ENCODE measurements at regions not wholly inside any gene's neighbourhood (a gene's known extent, or its start where the extent isn't known, plus 50 kb on each side); places are given as distances from the start of the nearest gene placed in this dataset.
"Not testable (repeated sequence)": the region's sequence is repeated elsewhere in the genome, so short reads cannot be mapped to it uniquely, and the experiment has no call there.

GRCh38 chr4:38290366-38290765 is 330.2 kb downstream of the PTTG2 start:
- Mint-ChIP-seq H3K27ac (no peak overlapping the region), H3K4me1 (ENCODE audit: low read depth) (no peaks in the 10 kb centered on the region), H3K36me3 (ENCODE audit: insufficient read depth in 2 of 2) (peaks cover 8 to 16% of the 10 kb centered on the region in 2 donors), H3K4me3 (no peak overlapping the region), H3K27me3 (ENCODE audit: low read depth) (peaks cover 3% of the 10 kb centered on the region), H3K9me3 (peaks cover 5 to 7% of the 10 kb centered on the region in 2 donors)
- DNase-seq: no peak
- no peak for ATAC-seq (replicated peaks in 1 of 2)

- Mint-ChIP-seq H3K4me3 (no peak overlapping the region), H3K9me3 (peaks cover 5 to 7% of the 10 kb centered on the region in 2 donors), H3K27ac (no peak overlapping the region), H3K4me1 (ENCODE audit: low read depth) (no peaks in the 10 kb centered on the region), H3K27me3 (ENCODE audit: low read depth) (no peaks in the 10 kb centered on the region), H3K36me3 (ENCODE audit: insufficient read depth in 2 of 2) (peaks cover 8 to 16% of the 10 kb centered on the region in 2 donors)
- DNase-seq (no peak), ATAC-seq (replicated peaks in 1 of 2) (no peak)
These were observed 330.7 kb downstream of the PTTG2 start for GRCh38 chr4:38290914-38291313.

- no peak for DNase-seq
- Mint-ChIP-seq H3K4me3 (no peak overlapping the region), H3K27me3 (ENCODE audit: low read depth) (peaks cover 5% of the 10 kb centered on the region), H3K4me1 (ENCODE audit: low read depth) (no peaks in the 10 kb centered on the region), H3K36me3 (ENCODE audit: insufficient read depth in 2 of 2) (peaks cover 9 to 19% of the 10 kb centered on the region in 2 donors), H3K9me3 (peaks cover 5 to 12% of the 10 kb centered on the region in 2 donors), H3K27ac (no peak overlapping the region)
- ATAC-seq (replicated peaks in 1 of 2): no peak
These were observed 332.3 kb downstream of the PTTG2 start for GRCh38 chr4:38292529-38292928.

GRCh38 chr4:38294238-38294637 is 334.0 kb downstream of the PTTG2 start:
- no peaks in the 10 kb centered on the region for H3K4me1 Mint-ChIP-seq (ENCODE audit: low read depth)
- peaks cover 5% of the 10 kb centered on the region for H3K27me3 Mint-ChIP-seq (ENCODE audit: low read depth)
- DNase-seq (no peak), ATAC-seq (replicated peaks in 1 of 2) (no peak)
- no peak overlapping the region for H3K4me3 Mint-ChIP-seq
- peaks cover 13 to 17% of the 10 kb centered on the region in 2 donors for H3K9me3 Mint-ChIP-seq
- H3K27ac Mint-ChIP-seq: no peak overlapping the region
- H3K36me3 Mint-ChIP-seq (ENCODE audit: insufficient read depth in 2 of 2): peaks cover 17 to 29% of the 10 kb centered on the region in 2 donors

GRCh38 chr4:38297061-38297460 is 336.9 kb downstream of the PTTG2 start:
- ATAC-seq (replicated peaks in 1 of 2): no peak
- Mint-ChIP-seq H3K4me1 (ENCODE audit: low read depth) (no peaks in the 10 kb centered on the region), H3K9me3 (peaks cover 16 to 23% of the 10 kb centered on the region in 2 donors), H3K36me3 (ENCODE audit: insufficient read depth in 2 of 2) (peaks cover 24 to 49% of the 10 kb centered on the region in 2 donors), H3K4me3 (no peak overlapping the region), H3K27me3 (ENCODE audit: low read depth) (peaks cover 5% of the 10 kb centered on the region), H3K27ac (no peak overlapping the region)
- DNase-seq: no peak

GRCh38 chr4:38298868-38299713 is 338.9 kb downstream of the PTTG2 start:
- Mint-ChIP-seq H3K27ac (no peak overlapping the region), H3K4me3 (no peak overlapping the region), H3K36me3 (ENCODE audit: insufficient read depth in 2 of 2) (peaks cover 25 to 40% of the 10 kb centered on the region in 2 donors), H3K9me3 (peaks cover 18 to 19% of the 10 kb centered on the region in 2 donors), H3K4me1 (ENCODE audit: low read depth) (no peaks in the 10 kb centered on the region), H3K27me3 (ENCODE audit: low read depth) (peaks cover 5% of the 10 kb centered on the region)
- ATAC-seq (replicated peaks in 1 of 2) (no peak), DNase-seq (no peak)

GRCh38 chr4:38302910-38303309 is 342.7 kb downstream of the PTTG2 start:
- H3K27me3 Mint-ChIP-seq (ENCODE audit: low read depth): no peaks in the 10 kb centered on the region
- H3K27ac Mint-ChIP-seq: no peak overlapping the region
- H3K4me3 Mint-ChIP-seq: no peak overlapping the region
- H3K36me3 Mint-ChIP-seq (ENCODE audit: insufficient read depth in 2 of 2): peaks cover 17 to 35% of the 10 kb centered on the region in 2 donors
- ATAC-seq (replicated peaks in 1 of 2): no peak
- peaks cover 13 to 15% of the 10 kb centered on the region in 2 donors for H3K9me3 Mint-ChIP-seq
- peaks cover 22% of the 10 kb centered on the region for H3K4me1 Mint-ChIP-seq (ENCODE audit: low read depth)
- no peak for DNase-seq

GRCh38 chr4:38304460-38304859 is 344.3 kb downstream of the PTTG2 start:
- not testable (repeated sequence) for H3K27me3 Mint-ChIP-seq (ENCODE audit: low read depth)
- peaks cover 10 to 23% of the 10 kb centered on the region in 2 donors for H3K36me3 Mint-ChIP-seq (ENCODE audit: insufficient read depth in 2 of 2)

GRCh38 chr4:38306482-38307071 is 346.4 kb downstream of the PTTG2 start:
- DNase-seq (peak; percentile 50 to 59), ATAC-seq (replicated peaks in 1 of 2) (peak; percentile 47 to 53)
- H3K4me1 Mint-ChIP-seq (ENCODE audit: low read depth): peaks cover 59% of the 10 kb centered on the region
- H3K4me3 Mint-ChIP-seq: peak overlapping the region; percentile 28 to 77
- H3K27me3 Mint-ChIP-seq (ENCODE audit: low read depth): no peaks in the 10 kb centered on the region
- peaks cover 2 to 4% of the 10 kb centered on the region in 2 donors for H3K9me3 Mint-ChIP-seq
- peaks cover 4 to 9% of the 10 kb centered on the region in 2 donors for H3K36me3 Mint-ChIP-seq (ENCODE audit: insufficient read depth in 2 of 2)
- peak overlapping the region; percentile 84 for H3K27ac Mint-ChIP-seq

More at GRCh38 chr4:38304460-38304859, 344.3 kb downstream of the PTTG2 start:
- not testable (repeated sequence) for DNase-seq; H3K4me3 Mint-ChIP-seq; H3K27ac Mint-ChIP-seq; H3K9me3 Mint-ChIP-seq; ATAC-seq (replicated peaks in 1 of 2)
- H3K4me1 Mint-ChIP-seq (ENCODE audit: low read depth): peaks cover 38% of the 10 kb centered on the region

GRCh38 chr4:38308728-38309311 is 348.6 kb downstream of the PTTG2 start:
- peak overlapping the region in 1 of 2 donors; percentile 8 for H3K4me3 Mint-ChIP-seq
- DNase-seq: no peak
- peaks cover 63% of the 10 kb centered on the region for H3K4me1 Mint-ChIP-seq (ENCODE audit: low read depth)
- H3K9me3 Mint-ChIP-seq: peaks cover 2 to 3% of the 10 kb centered on the region in 2 donors
- peaks cover 16% of the 10 kb centered on the region for H3K27me3 Mint-ChIP-seq (ENCODE audit: low read depth)
- H3K36me3 Mint-ChIP-seq (ENCODE audit: insufficient read depth in 2 of 2): peaks cover 2 to 5% of the 10 kb centered on the region in 2 donors
- ATAC-seq (replicated peaks in 1 of 2): peak; percentile 23 to 25
- peak overlapping the region; percentile 34 for H3K27ac Mint-ChIP-seq

- Mint-ChIP-seq H3K27me3 (ENCODE audit: low read depth) (peaks cover 19% of the 10 kb centered on the region), H3K36me3 (ENCODE audit: insufficient read depth in 2 of 2) (peaks cover 2 to 5% of the 10 kb centered on the region in 2 donors), H3K9me3 (peaks cover 2 to 3% of the 10 kb centered on the region in 2 donors), H3K4me1 (ENCODE audit: low read depth) (peaks cover 69% of the 10 kb centered on the region), H3K4me3 (peak overlapping the region; percentile 56 to 82), H3K27ac (peak overlapping the region; percentile 61)
- no peak for ATAC-seq (replicated peaks in 1 of 2)
- no peak for DNase-seq
These were observed 349.3 kb downstream of the PTTG2 start for GRCh38 chr4:38309471-38309870.

GRCh38 chr4:38310446-38311043 is 350.3 kb downstream of the PTTG2 start:
- DNase-seq (peak; percentile 81 to 82), ATAC-seq (replicated peaks in 1 of 2) (peak; percentile 87 to 90)
- Mint-ChIP-seq H3K27ac (peak overlapping the region; percentile 61), H3K9me3 (peaks cover 2 to 3% of the 10 kb centered on the region in 2 donors), H3K36me3 (ENCODE audit: insufficient read depth in 2 of 2) (peaks cover 2 to 5% of the 10 kb centered on the region in 2 donors), H3K4me3 (peak overlapping the region; percentile 66 to 82), H3K4me1 (ENCODE audit: low read depth) (peaks cover 75% of the 10 kb centered on the region), H3K27me3 (ENCODE audit: low read depth) (peaks cover 26% of the 10 kb centered on the region)
